Activated B cell treated with CpG ODN at 0.5 μM for 24 hours (primary cell): ENCODE measurements at regions not wholly inside any gene's neighbourhood (a gene's known extent, or its start where the extent isn't known, plus 50 kb on each side); places are given as distances from the start of the nearest gene placed in this dataset.

Experiments used
- ATAC-seq: fragments of 200-7000 bp; cut with Tn5 transposase; one replicate; pipeline ENCODE4 v1.10.0; 2021; ENCODE audit warnings: low read depth, mild to moderate bottlenecking, moderate library complexity
- CTCF ChIA-PET: fragments of 350-600 bp; sonication (Branson Sonifier 250); formaldehyde crosslinking; loops from one replicate; lab custom pipeline; 2021; ENCODE audit warnings: antibody characterized with exemption; lab: Charles Lee
- POLR2A ChIA-PET: fragments of 350-600 bp; sonication (Branson Sonifier 250); formaldehyde crosslinking; loops from one replicate; lab custom pipeline; 2021; ENCODE audit warnings: antibody characterized with exemption; lab: Charles Lee
- DNase-seq: peaks from one replicate; pipeline ENCODE4 v3.0.0; 2022
- H3K27ac Mint-ChIP-seq: one replicate; pipeline ENCODE4 v1.8.0; 2020; ENCODE audit warnings: mixed read lengths
- H3K27me3 Mint-ChIP-seq: one replicate; pipeline ENCODE4 v1.8.0; 2021; ENCODE audit warnings: mixed read lengths
- H3K36me3 Mint-ChIP-seq: one replicate; pipeline ENCODE4 v1.8.0; 2021; ENCODE audit warnings: low read depth, mixed read lengths
- H3K4me1 Mint-ChIP-seq: one replicate; pipeline ENCODE4 v1.8.0; 2021; ENCODE audit warnings: mixed read lengths
- H3K4me3 Mint-ChIP-seq: one replicate; pipeline ENCODE4 v1.8.0; 2020; ENCODE audit warnings: mild to moderate bottlenecking, mixed read lengths
- H3K9me3 Mint-ChIP-seq: one replicate; pipeline ENCODE4 v1.8.0; 2020; ENCODE audit warnings: mixed read lengths
- CTCF ChIP-seq: fragments of 200-600 bp; IDR thresholded peaks from one replicate; pipeline ENCODE4 v1.8.0; 2022; ENCODE audit warnings: antibody characterized with exemption, mild to moderate bottlenecking
- intact Hi-C: fragments of 100-400 bp; cut with micrococcal nuclease; formaldehyde crosslinking; loops from one replicate; pipeline ENCODE4 v1.15.1; 2024

DNA sequence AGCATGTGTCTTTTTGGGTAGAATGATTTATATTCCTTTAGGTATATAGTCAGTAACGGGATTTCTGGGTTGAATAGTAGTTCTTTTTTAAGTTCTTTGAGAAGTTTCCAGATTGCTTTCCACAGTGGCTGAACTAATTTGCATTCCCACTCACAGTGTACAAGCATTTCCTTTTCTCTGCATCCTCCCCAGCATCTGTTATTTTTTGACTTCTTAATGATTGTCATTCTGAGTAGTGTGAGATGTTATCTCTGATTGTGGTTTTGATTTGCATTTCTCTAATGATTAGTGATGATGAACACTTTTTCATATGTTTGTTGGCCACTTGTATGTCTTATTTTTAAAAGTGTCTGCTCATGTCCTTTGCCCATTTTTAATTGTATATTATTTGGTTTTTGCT is 337.6 kb downstream of the EFHB start:
- Mint-ChIP-seq H3K36me3 (no peaks in the 10 kb centered on the region), H3K4me3 (peak overlapping the region; percentile 5), H3K27ac (no peak overlapping the region), H3K4me1 (peaks cover 28% of the 10 kb centered on the region), H3K27me3 (no peaks in the 10 kb centered on the region), H3K9me3 (peaks cover 3% of the 10 kb centered on the region)
- no peak for TF ChIP-seq CTCF
- ChIA-PET POLR2A (no interaction called here), CTCF (no interaction called here)
- ATAC-seq (no peak), DNase-seq (no peak)
- intact Hi-C loops, result no loop called here

GRCh38 chr3:19595884-19596283 is 338.1 kb downstream of the EFHB start:
- TF ChIP-seq CTCF, result no peak
- intact Hi-C loops, result no loop called here
- H3K27ac Mint-ChIP-seq, result no peak overlapping the region
- DNase-seq (no peak), ATAC-seq (no peak)
- no peak overlapping the region for H3K4me3 Mint-ChIP-seq
- no peaks in the 10 kb centered on the region for H3K36me3 Mint-ChIP-seq
- peaks cover 28% of the 10 kb centered on the region for H3K4me1 Mint-ChIP-seq
- CTCF ChIA-PET, result no interaction called here
- no peaks in the 10 kb centered on the region for H3K27me3 Mint-ChIP-seq
- peaks cover 3% of the 10 kb centered on the region for H3K9me3 Mint-ChIP-seq
- POLR2A ChIA-PET, result no interaction called here
